ENCODE measurements at regions not wholly inside any gene's neighbourhood (a gene's known extent, or its start where the extent isn't known, plus 50 kb on each side); places are given as distances from the start of the nearest gene placed in this dataset.

DNA sequence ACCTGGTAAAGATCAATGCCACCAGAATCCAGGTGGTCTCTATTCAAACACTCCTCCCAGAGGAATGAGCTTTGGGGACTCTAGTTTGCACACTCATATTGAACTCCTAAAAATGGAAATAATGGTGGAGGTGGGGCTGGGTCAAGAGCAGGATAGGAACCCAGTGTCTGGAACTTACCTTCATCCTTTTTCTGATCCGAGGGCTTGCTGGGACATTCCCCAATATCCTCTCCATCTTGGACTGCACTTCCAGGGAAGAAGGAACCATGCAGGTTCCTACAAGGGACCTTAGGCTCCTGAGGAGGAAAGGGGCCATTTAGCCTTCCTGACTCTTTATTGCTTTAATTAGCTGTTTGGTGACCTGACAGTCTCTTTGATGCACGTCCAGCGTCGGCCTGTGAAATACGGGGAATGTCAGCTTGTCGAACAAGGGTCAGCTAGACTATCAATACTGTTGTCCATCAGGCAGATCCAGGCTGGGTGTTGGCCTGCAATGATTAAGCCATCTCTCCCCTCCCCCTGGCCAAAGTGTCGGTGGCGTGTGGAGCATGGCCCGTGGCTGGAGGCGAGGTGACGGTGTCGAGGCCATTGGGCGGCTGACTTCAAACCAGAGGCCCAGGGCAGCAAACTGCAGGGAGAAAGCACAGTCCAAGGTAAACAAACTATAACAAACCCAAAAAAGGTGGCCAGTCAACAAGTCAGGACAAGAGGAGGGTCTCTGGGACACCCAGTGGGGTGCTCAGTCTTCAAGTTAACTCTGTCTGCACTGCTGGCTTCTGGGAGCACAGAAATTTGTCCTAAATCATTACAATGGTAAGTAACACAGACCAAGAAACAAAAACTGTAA lies 405.2 kb upstream of the TBX3 start:
- DNase-seq (ENCODE audit: low spot score in 2 of 2), result no peak
- WGBS, 2 donors, result 83 to 88% methylated on average over 13 of the region's 13 CpGs
- intact Hi-C loops (cut with DNase I; ENCODE audit: low total_unique reads), result no loop called here
- TF ChIP-seq POLR2A (IDR thresholded peaks at IDR 0.05), result no peak
- TF ChIP-seq, protein P1, sequence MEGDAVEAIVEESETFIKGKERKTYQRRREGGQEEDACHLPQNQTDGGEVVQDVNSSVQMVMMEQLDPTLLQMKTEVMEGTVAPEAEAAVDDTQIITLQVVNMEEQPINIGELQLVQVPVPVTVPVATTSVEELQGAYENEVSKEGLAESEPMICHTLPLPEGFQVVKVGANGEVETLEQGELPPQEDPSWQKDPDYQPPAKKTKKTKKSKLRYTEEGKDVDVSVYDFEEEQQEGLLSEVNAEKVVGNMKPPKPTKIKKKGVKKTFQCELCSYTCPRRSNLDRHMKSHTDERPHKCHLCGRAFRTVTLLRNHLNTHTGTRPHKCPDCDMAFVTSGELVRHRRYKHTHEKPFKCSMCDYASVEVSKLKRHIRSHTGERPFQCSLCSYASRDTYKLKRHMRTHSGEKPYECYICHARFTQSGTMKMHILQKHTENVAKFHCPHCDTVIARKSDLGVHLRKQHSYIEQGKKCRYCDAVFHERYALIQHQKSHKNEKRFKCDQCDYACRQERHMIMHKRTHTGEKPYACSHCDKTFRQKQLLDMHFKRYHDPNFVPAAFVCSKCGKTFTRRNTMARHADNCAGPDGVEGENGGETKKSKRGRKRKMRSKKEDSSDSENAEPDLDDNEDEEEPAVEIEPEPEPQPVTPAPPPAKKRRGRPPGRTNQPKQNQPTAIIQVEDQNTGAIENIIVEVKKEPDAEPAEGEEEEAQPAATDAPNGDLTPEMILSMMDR (IDR thresholded peaks at IDR 0.05), result no peak
- H3K4me3 ChIP-seq (ENCODE audit: low read depth, poor library complexity, severe bottlenecking), result no peak overlapping the region

DNA sequence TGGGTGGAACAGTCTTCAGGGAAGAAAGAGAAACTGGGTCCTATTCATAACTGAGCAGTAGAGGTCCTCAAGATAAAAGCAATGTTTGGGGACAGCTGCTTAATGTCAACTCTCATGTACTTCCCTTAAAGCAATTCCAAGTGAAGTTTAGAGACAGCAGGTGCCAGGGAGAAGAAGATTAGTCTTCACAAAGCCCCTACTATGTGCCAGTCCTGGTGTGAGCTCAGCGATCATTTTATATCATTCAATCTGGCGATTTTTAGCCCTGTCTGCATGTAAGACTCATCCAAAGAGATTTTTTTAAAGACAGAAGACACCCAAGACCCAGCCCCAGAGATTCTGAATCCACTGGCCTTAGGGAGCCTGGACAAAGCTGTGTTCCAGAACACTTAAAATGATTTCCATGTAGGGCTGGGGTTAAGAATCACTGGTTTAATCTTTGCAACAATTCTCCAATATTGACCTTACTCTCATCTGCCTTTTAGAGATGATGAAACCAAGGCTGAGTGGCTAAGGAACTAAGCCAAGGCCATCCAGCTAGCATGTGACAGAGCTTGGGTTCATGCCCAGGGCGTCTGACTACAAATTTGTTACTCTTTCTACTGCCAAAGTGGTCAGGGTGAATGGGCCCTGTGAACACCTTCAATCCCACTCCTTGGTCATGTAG lies 404.5 kb upstream of the TBX3 start:
- no peak for TF ChIP-seq POLR2A (IDR thresholded peaks at IDR 0.05)
- TF ChIP-seq, protein P1 (IDR thresholded peaks at IDR 0.05), result no peak
- intact Hi-C loops (cut with DNase I; ENCODE audit: low total_unique reads), result no loop called here
- WGBS, 2 donors, result 69% methylated on average over 3 of the region's 3 CpGs
- H3K4me3 ChIP-seq (ENCODE audit: low read depth, poor library complexity, severe bottlenecking), result no peak overlapping the region
- no peak for DNase-seq (ENCODE audit: low spot score in 2 of 2)

DNA sequence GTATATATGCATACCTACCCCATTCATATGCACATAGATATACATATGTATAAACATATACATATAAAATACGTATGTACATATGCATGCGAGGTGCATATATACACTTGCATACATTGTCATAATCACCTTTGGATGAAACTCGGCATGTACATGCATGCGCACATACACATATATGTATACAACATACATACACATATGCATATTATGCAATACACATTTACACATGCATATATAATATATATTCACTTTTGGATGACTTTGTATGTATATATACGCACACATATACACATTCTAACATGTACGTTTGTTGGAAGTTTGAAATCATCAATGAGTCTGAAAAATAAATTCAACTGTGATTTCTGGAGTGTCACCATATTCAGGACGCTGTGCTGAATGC lies 401.6 kb upstream of the TBX3 start:
- intact Hi-C loops (cut with DNase I; ENCODE audit: low total_unique reads), result no loop called here
- H3K4me3 ChIP-seq (ENCODE audit: low read depth, poor library complexity, severe bottlenecking), result no peak overlapping the region
- TF ChIP-seq, protein P1 (IDR thresholded peaks at IDR 0.05), result no peak
- TF ChIP-seq POLR2A (IDR thresholded peaks at IDR 0.05), result no peak
- DNase-seq (ENCODE audit: low spot score in 2 of 2), result no peak
- 89 to 93% methylated on average over 7 of the region's 7 CpGs for WGBS, 2 donors

DNA sequence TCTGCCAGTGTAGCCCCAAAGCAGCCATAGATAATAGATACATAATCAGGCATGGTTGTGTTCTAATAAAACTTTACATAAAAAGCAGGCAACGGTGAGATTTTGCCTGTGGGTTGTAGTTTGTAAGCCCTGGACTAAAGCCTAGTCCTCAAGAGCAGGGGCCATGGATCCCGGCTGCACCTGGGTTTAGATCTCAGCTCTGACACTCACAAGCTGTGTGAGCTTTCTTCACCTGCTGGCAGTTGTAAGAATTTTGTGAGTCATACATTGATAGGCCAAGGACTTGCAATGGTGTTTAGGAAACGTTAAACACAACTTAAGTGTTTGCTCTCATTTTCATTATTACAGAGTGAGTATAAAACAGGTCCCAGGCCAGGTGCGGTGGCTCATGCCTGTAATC lies 395.8 kb upstream of the TBX3 start:
- H3K4me3 ChIP-seq (ENCODE audit: low read depth, poor library complexity, severe bottlenecking), result no peak overlapping the region
- no peak for DNase-seq (ENCODE audit: low spot score in 2 of 2)
- intact Hi-C loops (cut with DNase I; ENCODE audit: low total_unique reads), result no loop called here
- TF ChIP-seq POLR2A (IDR thresholded peaks at IDR 0.05), result no peak
- TF ChIP-seq, protein P1 (IDR thresholded peaks at IDR 0.05), result no peak
- WGBS, 2 donors, result 59 to 70% methylated on average over 4 of the region's 4 CpGs

DNA sequence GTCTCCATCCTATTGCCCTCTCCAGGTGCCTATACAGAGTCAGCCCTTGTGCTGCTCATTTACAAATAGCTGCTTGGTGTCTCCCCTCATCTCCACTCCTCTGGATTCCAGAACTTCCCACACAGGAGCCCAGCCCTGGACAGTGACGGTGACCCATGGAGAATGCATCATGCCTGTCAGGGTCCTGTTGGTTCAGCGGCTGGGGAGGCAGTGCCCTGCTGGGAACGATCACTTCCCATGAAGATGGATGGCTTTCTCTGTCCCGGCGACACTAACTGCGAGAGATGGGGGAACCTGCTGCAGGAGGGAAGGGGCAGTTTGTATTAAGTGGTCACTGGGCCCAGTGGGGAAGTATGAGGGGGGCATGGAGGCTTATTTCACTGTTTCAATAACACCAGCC lies 395.0 kb upstream of the TBX3 start:
- intact Hi-C loops (cut with DNase I; ENCODE audit: low total_unique reads), result no loop called here
- DNase-seq (ENCODE audit: low spot score in 2 of 2), result no peak
- 50 to 73% methylated on average over 6 of the region's 6 CpGs for WGBS, 2 donors
- TF ChIP-seq, protein P1 (IDR thresholded peaks at IDR 0.05), result no peak
- H3K4me3 ChIP-seq (ENCODE audit: low read depth, poor library complexity, severe bottlenecking), result no peak overlapping the region

Data from lower leg skin (tissue), 4 donors.